Stimulated activated CD4-positive, alpha-beta T cell treated with anti-CD3 and anti-CD28 coated beads, TNF-alpha, amount 100 ng/mL, for 4 hours (primary cell): ENCODE measurements at regions not wholly inside any gene's neighbourhood (a gene's known extent, or its start where the extent isn't known, plus 50 kb on each side); places are given as distances from the start of the nearest gene placed in this dataset.

Experiments used
- DNase-seq, 3 experiments: peaks; one replicate each; pipeline ENCODE4 v3.0.0-alpha.2; 2020; ENCODE audit warnings: low read depth in 3 of 3

DNA sequence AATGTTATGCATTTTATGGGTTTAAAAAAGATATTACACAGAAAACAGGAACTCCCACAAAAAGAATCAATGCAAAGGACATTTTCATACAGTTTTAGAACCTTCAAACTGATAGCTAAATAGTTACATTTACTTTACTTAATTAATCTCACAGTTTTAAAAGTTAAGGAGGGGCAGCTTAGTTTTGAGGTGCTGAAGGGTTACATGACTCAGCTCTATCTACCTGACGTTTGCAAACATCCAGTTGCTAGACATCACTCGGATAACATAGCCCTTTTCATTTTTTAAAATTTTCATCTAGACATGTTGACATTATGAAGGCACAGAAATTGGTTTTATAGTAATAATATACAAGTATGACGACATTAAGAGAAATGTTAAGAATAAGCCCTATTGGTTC, 53.7 kb upstream of the HSD17B12 start:
- DNase-seq = no peak
